ENCODE measurements at regions not wholly inside any gene's neighbourhood (a gene's known extent, or its start where the extent isn't known, plus 50 kb on each side); places are given as distances from the start of the nearest gene placed in this dataset.

GRCh38 chr10:4770801-4771553 lies 55.0 kb upstream of the AKR1E2 start:
- FAIRE-seq = peak; percentile 73

DNA sequence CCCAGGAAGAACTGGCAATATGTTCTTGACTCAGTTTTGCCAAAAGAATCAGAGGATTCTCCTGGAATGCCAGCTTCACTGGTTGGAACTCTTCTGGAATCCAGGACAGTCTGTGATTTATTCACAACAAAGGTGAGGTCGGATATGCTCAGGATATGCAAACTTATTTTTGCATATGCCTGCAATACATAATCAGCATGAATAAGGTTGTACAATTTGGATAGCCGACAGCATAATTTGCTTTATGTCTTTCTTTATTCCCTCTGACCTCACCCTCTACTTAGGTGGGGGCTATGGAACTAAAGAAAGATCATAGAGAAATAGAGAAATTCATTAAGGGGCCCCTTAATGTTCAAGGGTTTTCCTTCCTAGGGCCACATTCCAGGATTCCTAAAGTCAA lies 57.6 kb upstream of the AKR1E2 start:
- Histone ChIP-seq H3K27me3 (ENCODE audit: control insufficient read depth, extremely low read depth, insufficient read depth, low read length) (no peaks in the 10 kb centered on the region), H2AFZ (ENCODE audit: control insufficient read depth, low read length) (peak overlapping the region; percentile 25), H3K36me3 (ENCODE audit: control insufficient read depth in 2 of 2, extremely low read depth in 1 of 2, insufficient read depth in 2 of 2, low read length in 2 of 2) (peaks cover 0 to under 1% of the 10 kb centered on the region in 2 experiments), H3K9me1 (ENCODE audit: control insufficient read depth, extremely low read depth, insufficient read depth, low read length) (no peaks in the 10 kb centered on the region), H3K27ac (ENCODE audit: control insufficient read depth, insufficient read depth, low read length) (no peak overlapping the region), H3K4me2 (ENCODE audit: control insufficient read depth, extremely low read depth, insufficient read depth, low read depth, low read length) (no peak overlapping the region), H4K20me1 (ENCODE audit: control insufficient read depth, extremely low read depth, insufficient read depth, low read length) (no peaks in the 10 kb centered on the region), H3K9me3 (ENCODE audit: control insufficient read depth, low read depth, low read length) (no peaks in the 10 kb centered on the region), H3K4me1 (ENCODE audit: control insufficient read depth, extremely low read depth, insufficient read depth, low read length) (peaks cover 44% of the 10 kb centered on the region), H3K9ac (ENCODE audit: control insufficient read depth, extremely low read depth, insufficient read depth, low read length) (no peak overlapping the region), H3K4me3 (ENCODE audit: control insufficient read depth in 2 of 3, extremely low read depth in 1 of 3, insufficient read depth in 2 of 3, low read depth in 1 of 3, low read length in 3 of 3) (no peak overlapping the region), H3K79me2 (ENCODE audit: control insufficient read depth, insufficient read depth, low read length) (no peaks in the 10 kb centered on the region)
- dilution Hi-C loops (cut with MboI; ENCODE audit: extremely low pct_ligation_motif_present, low sequenced_read_pairs) = no loop called here
- peak; percentile 62 for FAIRE-seq
- DNase-seq (ENCODE audit: low read depth, low spot score) = no peak
- no peak for TF ChIP-seq EZH2 (IDR thresholded peaks at IDR 0.05; ENCODE audit: low read length)
- TF ChIP-seq CTCF (optimal IDR thresholded peaks at IDR 0.05 in 1 of 3, IDR thresholded peaks at IDR 0.05 in 1 of 3, conservative IDR thresholded peaks at IDR 0.05 in 1 of 3; ENCODE audit: extremely low read depth in 1 of 3, insufficient read depth in 2 of 3, low read length in 3 of 3) = no peak

More at GRCh38 chr10:4770801-4771553, 55.0 kb upstream of the AKR1E2 start:
- H3K79me2 ChIP-seq (ENCODE audit: control insufficient read depth, insufficient read depth, low read length) = no peaks in the 10 kb centered on the region
- no peaks in the 10 kb centered on the region for H3K9me3 ChIP-seq (ENCODE audit: control insufficient read depth, low read depth, low read length)
- dilution Hi-C loops (cut with MboI; ENCODE audit: extremely low pct_ligation_motif_present, low sequenced_read_pairs) = no loop called here
- no peaks in the 10 kb centered on the region for H3K36me3 ChIP-seq (ENCODE audit: control insufficient read depth in 2 of 2, extremely low read depth in 1 of 2, insufficient read depth in 2 of 2, low read length in 2 of 2)
- peak; percentile 79 for DNase-seq (ENCODE audit: low read depth, low spot score)
- H3K9ac ChIP-seq (ENCODE audit: control insufficient read depth, extremely low read depth, insufficient read depth, low read length) = peak overlapping the region; percentile 63
- no peak overlapping the region for H2AFZ ChIP-seq (ENCODE audit: control insufficient read depth, low read length)
- H3K4me3 ChIP-seq (ENCODE audit: control insufficient read depth in 2 of 3, extremely low read depth in 1 of 3, insufficient read depth in 2 of 3, low read depth in 1 of 3, low read length in 3 of 3) = peak overlapping the region in 1 of 3 experiments; percentile 16
- no peaks in the 10 kb centered on the region for H4K20me1 ChIP-seq (ENCODE audit: control insufficient read depth, extremely low read depth, insufficient read depth, low read length)
- TF ChIP-seq CTCF (optimal IDR thresholded peaks at IDR 0.05 in 1 of 3, IDR thresholded peaks at IDR 0.05 in 1 of 3, conservative IDR thresholded peaks at IDR 0.05 in 1 of 3; ENCODE audit: extremely low read depth in 1 of 3, insufficient read depth in 2 of 3, low read length in 3 of 3) (no peak), EZH2 (IDR thresholded peaks at IDR 0.05; ENCODE audit: low read length) (no peak)
- no peaks in the 10 kb centered on the region for H3K9me1 ChIP-seq (ENCODE audit: control insufficient read depth, extremely low read depth, insufficient read depth, low read length)
- H3K27ac ChIP-seq (ENCODE audit: control insufficient read depth, insufficient read depth, low read length) = peak overlapping the region; percentile 84
- H3K4me2 ChIP-seq (ENCODE audit: control insufficient read depth, extremely low read depth, insufficient read depth, low read depth, low read length) = peak overlapping the region; percentile 51
- peaks cover 41% of the 10 kb centered on the region for H3K4me1 ChIP-seq (ENCODE audit: control insufficient read depth, extremely low read depth, insufficient read depth, low read length)
- no peaks in the 10 kb centered on the region for H3K27me3 ChIP-seq (ENCODE audit: control insufficient read depth, extremely low read depth, insufficient read depth, low read length)

Measured in keratinocyte (primary cell).